ENCODE measurements at regions not wholly inside any gene's neighbourhood (a gene's known extent, or its start where the extent isn't known, plus 50 kb on each side); places are given as distances from the start of the nearest gene placed in this dataset.

GRCh38 chr2:23092831-23093230, 292.1 kb upstream of the KLHL29 start:
- TF ChIP-seq ZNF274 (IDR thresholded peaks at IDR 0.05; ENCODE audit: low read depth, low read length) (no peak), SUZ12 (IDR thresholded peaks at IDR 0.05; ENCODE audit: extremely low read depth, insufficient read depth, insufficient read length) (no peak), YY1 (IDR thresholded peaks at IDR 0.05; ENCODE audit: insufficient read depth, insufficient read length) (no peak)
